ENCODE measurements at regions not wholly inside any gene's neighbourhood (a gene's known extent, or its start where the extent isn't known, plus 50 kb on each side); places are given as distances from the start of the nearest gene placed in this dataset.
"Not testable (repeated sequence)": the region's sequence is repeated elsewhere in the genome, so short reads cannot be mapped to it uniquely, and the experiment has no call there.

GRCh38 chr1:219325368-219325742 lies 151.7 kb downstream of the LYPLAL1 start:
- intact Hi-C loops (cut with micrococcal nuclease): loop anchor here (1.0 to 10.0 kb wide), 2 partner anchors 136 to 951 kb away; no protein-coding TSS in a partner anchor

GRCh38 chr1:219324629-219325367 lies 151.1 kb downstream of the LYPLAL1 start:
- DNase-seq: peak; percentile 9

More at GRCh38 chr1:219325368-219325742, 151.7 kb downstream of the LYPLAL1 start:
- Mint-ChIP-seq H3K27me3 (peaks cover 6% of the 10 kb centered on the region), H3K36me3 (peaks cover 6% of the 10 kb centered on the region), H3K4me3 (no peak overlapping the region), H3K27ac (no peak overlapping the region), H3K4me1 (ENCODE audit: low read depth) (peaks cover 11% of the 10 kb centered on the region), H3K9me3 (peaks cover 24% of the 10 kb centered on the region)
- DNase-seq: no peak
- ChIA-PET POLR2A (interaction anchor here (1.0 kb wide), 1 partner anchor 152 kb away, joined by 3 read pairs; the partner anchor contains the start of gene LYPLAL1), CTCF (no interaction called here)

GRCh38 chr1:219324171-219324570 lies 150.5 kb downstream of the LYPLAL1 start:
- DNase-seq: no peak
- ChIA-PET CTCF (no interaction called here), POLR2A (no interaction called here)
- H3K36me3 Mint-ChIP-seq: peaks cover 6% of the 10 kb centered on the region
- no peak overlapping the region for H3K27ac Mint-ChIP-seq
- H3K4me3 Mint-ChIP-seq: no peak overlapping the region
- peaks cover 6% of the 10 kb centered on the region for H3K27me3 Mint-ChIP-seq
- H3K4me1 Mint-ChIP-seq (ENCODE audit: low read depth): peaks cover 11% of the 10 kb centered on the region
- H3K9me3 Mint-ChIP-seq: peaks cover 29% of the 10 kb centered on the region
- intact Hi-C loops (cut with micrococcal nuclease): loop anchor here (10.0 kb wide), 1 partner anchor 949 kb away; no protein-coding TSS in a partner anchor

More at GRCh38 chr1:219324629-219325367, 151.1 kb downstream of the LYPLAL1 start:
- H3K27me3 Mint-ChIP-seq: peaks cover 6% of the 10 kb centered on the region
- H3K27ac Mint-ChIP-seq: no peak overlapping the region
- peaks cover 6% of the 10 kb centered on the region for H3K36me3 Mint-ChIP-seq
- H3K4me3 Mint-ChIP-seq: no peak overlapping the region
- peaks cover 28% of the 10 kb centered on the region for H3K9me3 Mint-ChIP-seq
- intact Hi-C loops (cut with micrococcal nuclease): loop anchor here (1.0 to 10.0 kb wide), 2 partner anchors 135 to 950 kb away; no protein-coding TSS in a partner anchor
- peaks cover 11% of the 10 kb centered on the region for H3K4me1 Mint-ChIP-seq (ENCODE audit: low read depth)
- POLR2A ChIA-PET: interaction anchor here (1.0 kb wide), 1 partner anchor 151 kb away, joined by 3 read pairs; the partner anchor contains the start of gene LYPLAL1
- CTCF ChIA-PET: no interaction called here

- ChIA-PET CTCF (no interaction called here), POLR2A (no interaction called here)
- Mint-ChIP-seq H3K27ac (no peak overlapping the region), H3K27me3 (peaks cover 4% of the 10 kb centered on the region), H3K4me3 (no peak overlapping the region), H3K36me3 (peaks cover 6% of the 10 kb centered on the region), H3K4me1 (ENCODE audit: low read depth) (peaks cover 11% of the 10 kb centered on the region), H3K9me3 (peaks cover 29% of the 10 kb centered on the region)
- intact Hi-C loops (cut with micrococcal nuclease): loop anchor here (10.0 kb wide), 1 partner anchor 949 kb away; no protein-coding TSS in a partner anchor
- no peak for DNase-seq
Measured at GRCh38 chr1:219323426-219323825, 149.7 kb downstream of the LYPLAL1 start.

- no peak for DNase-seq
- POLR2A ChIA-PET: no interaction called here
- peaks cover 6% of the 10 kb centered on the region for H3K36me3 Mint-ChIP-seq
- H3K4me1 Mint-ChIP-seq (ENCODE audit: low read depth): peaks cover 11% of the 10 kb centered on the region
- H3K27me3 Mint-ChIP-seq: peaks cover 4% of the 10 kb centered on the region
- peaks cover 25% of the 10 kb centered on the region for H3K9me3 Mint-ChIP-seq
- no peak overlapping the region for H3K4me3 Mint-ChIP-seq
- no peak overlapping the region for H3K27ac Mint-ChIP-seq
- CTCF ChIA-PET: no interaction called here
- intact Hi-C loops (cut with micrococcal nuclease): loop anchor here (10.0 kb wide), 1 partner anchor 948 kb away; no protein-coding TSS in a partner anchor
Measured at GRCh38 chr1:219322766-219323165, 149.1 kb downstream of the LYPLAL1 start.

- CTCF ChIA-PET; DNase-seq; H3K4me3 Mint-ChIP-seq; H3K27me3 Mint-ChIP-seq; H3K36me3 Mint-ChIP-seq; POLR2A ChIA-PET; H3K4me1 Mint-ChIP-seq (ENCODE audit: low read depth); H3K27ac Mint-ChIP-seq: not testable (repeated sequence)
- intact Hi-C loops (cut with micrococcal nuclease): loop anchor here (10.0 kb wide), 1 partner anchor 946 kb away; no protein-coding TSS in a partner anchor
- peaks cover 22% of the 10 kb centered on the region for H3K9me3 Mint-ChIP-seq
Measured at GRCh38 chr1:219320563-219320962, 146.9 kb downstream of the LYPLAL1 start.

- Mint-ChIP-seq H3K4me1 (ENCODE audit: low read depth) (no peaks in the 10 kb centered on the region), H3K4me3 (no peak overlapping the region), H3K27me3 (peaks cover 3% of the 10 kb centered on the region), H3K36me3 (no peaks in the 10 kb centered on the region), H3K27ac (no peak overlapping the region), H3K9me3 (peaks cover 26% of the 10 kb centered on the region)
- DNase-seq: no peak
- ChIA-PET CTCF (no interaction called here), POLR2A (no interaction called here)
- intact Hi-C loops (cut with micrococcal nuclease): no loop called here
Measured at GRCh38 chr1:219318826-219319225, 145.1 kb downstream of the LYPLAL1 start.

GRCh38 chr1:219317762-219318353 lies 144.2 kb downstream of the LYPLAL1 start:
- Mint-ChIP-seq H3K27me3 (peaks cover 3% of the 10 kb centered on the region), H3K9me3 (peaks cover 27% of the 10 kb centered on the region)
- CTCF ChIA-PET: no interaction called here

GRCh38 chr1:219316066-219316465 lies 142.4 kb downstream of the LYPLAL1 start:
- Mint-ChIP-seq H3K27me3 (no peaks in the 10 kb centered on the region), H3K36me3 (no peaks in the 10 kb centered on the region), H3K27ac (no peak overlapping the region), H3K4me1 (ENCODE audit: low read depth) (no peaks in the 10 kb centered on the region), H3K4me3 (no peak overlapping the region), H3K9me3 (peaks cover 27% of the 10 kb centered on the region)
- DNase-seq: no peak
- intact Hi-C loops (cut with micrococcal nuclease): no loop called here
- ChIA-PET CTCF (no interaction called here), POLR2A (no interaction called here)

More at GRCh38 chr1:219317762-219318353, 144.2 kb downstream of the LYPLAL1 start:
- POLR2A ChIA-PET: no interaction called here
- no peaks in the 10 kb centered on the region for H3K36me3 Mint-ChIP-seq
- H3K4me3 Mint-ChIP-seq: no peak overlapping the region
- H3K4me1 Mint-ChIP-seq (ENCODE audit: low read depth): no peaks in the 10 kb centered on the region
- no peak overlapping the region for H3K27ac Mint-ChIP-seq
- intact Hi-C loops (cut with micrococcal nuclease): no loop called here
- DNase-seq: no peak

GRCh38 chr1:219313961-219314360 lies 140.3 kb downstream of the LYPLAL1 start:
- intact Hi-C loops (cut with micrococcal nuclease): no loop called here
- H3K36me3 Mint-ChIP-seq: no peaks in the 10 kb centered on the region
- H3K27ac Mint-ChIP-seq: no peak overlapping the region
- H3K9me3 Mint-ChIP-seq: peaks cover 21% of the 10 kb centered on the region
- no peak overlapping the region for H3K4me3 Mint-ChIP-seq
- ChIA-PET CTCF (no interaction called here), POLR2A (no interaction called here)
- no peaks in the 10 kb centered on the region for H3K4me1 Mint-ChIP-seq (ENCODE audit: low read depth)
- DNase-seq: no peak
- no peaks in the 10 kb centered on the region for H3K27me3 Mint-ChIP-seq

GRCh38 chr1:219312967-219313366 lies 139.3 kb downstream of the LYPLAL1 start:
- Mint-ChIP-seq H3K36me3 (no peaks in the 10 kb centered on the region), H3K9me3 (peaks cover 19% of the 10 kb centered on the region), H3K27me3 (no peaks in the 10 kb centered on the region), H3K4me3 (no peak overlapping the region), H3K4me1 (ENCODE audit: low read depth) (no peaks in the 10 kb centered on the region), H3K27ac (no peak overlapping the region)
- CTCF ChIA-PET: no interaction called here
- POLR2A ChIA-PET: no interaction called here
- intact Hi-C loops (cut with micrococcal nuclease): no loop called here
- DNase-seq: no peak

GRCh38 chr1:219310181-219310728 lies 136.6 kb downstream of the LYPLAL1 start:
- Mint-ChIP-seq H3K27me3 (no peaks in the 10 kb centered on the region), H3K4me3 (no peak overlapping the region), H3K36me3 (no peaks in the 10 kb centered on the region), H3K4me1 (ENCODE audit: low read depth) (no peaks in the 10 kb centered on the region), H3K27ac (no peak overlapping the region), H3K9me3 (peaks cover 11% of the 10 kb centered on the region)
- CTCF ChIA-PET: no interaction called here
- intact Hi-C loops (cut with micrococcal nuclease): no loop called here
- no peak for DNase-seq
- POLR2A ChIA-PET: no interaction called here
